ENCODE measurements at regions not wholly inside any gene's neighbourhood (a gene's known extent, or its start where the extent isn't known, plus 50 kb on each side); places are given as distances from the start of the nearest gene placed in this dataset.
A peak's percentile ranks its signal among the peaks of the same experiment; 100 is the strongest.

DNA sequence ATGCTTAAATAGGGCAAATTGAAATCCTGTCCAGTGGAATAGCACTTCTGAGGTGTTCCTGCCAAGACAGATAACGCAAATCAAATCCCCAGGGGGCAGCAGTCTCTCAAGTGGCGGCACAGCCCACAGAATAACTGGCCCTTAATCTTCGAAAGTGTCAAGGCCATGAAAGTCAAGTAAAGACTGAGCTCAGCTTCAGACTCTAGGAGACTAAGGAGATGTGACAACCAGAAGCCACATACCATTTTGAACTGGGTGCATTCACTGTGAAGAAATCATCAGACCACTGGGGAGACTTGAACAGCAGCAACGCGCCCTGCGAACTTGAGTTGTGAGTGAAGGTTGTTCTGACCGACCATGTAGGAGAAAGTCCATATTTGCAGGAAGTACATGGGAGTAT is 66.0 kb upstream of the ASAP2 start:
- ATAC-seq (no peak), DNase-seq (ENCODE audit: low spot score) (no peak)
- intact Hi-C loops (cut with DNase I), result loop anchor here (10.0 kb wide), 2 partner anchors 64 to 214 kb away; partner anchors contain the start of gene ASAP2

DNA sequence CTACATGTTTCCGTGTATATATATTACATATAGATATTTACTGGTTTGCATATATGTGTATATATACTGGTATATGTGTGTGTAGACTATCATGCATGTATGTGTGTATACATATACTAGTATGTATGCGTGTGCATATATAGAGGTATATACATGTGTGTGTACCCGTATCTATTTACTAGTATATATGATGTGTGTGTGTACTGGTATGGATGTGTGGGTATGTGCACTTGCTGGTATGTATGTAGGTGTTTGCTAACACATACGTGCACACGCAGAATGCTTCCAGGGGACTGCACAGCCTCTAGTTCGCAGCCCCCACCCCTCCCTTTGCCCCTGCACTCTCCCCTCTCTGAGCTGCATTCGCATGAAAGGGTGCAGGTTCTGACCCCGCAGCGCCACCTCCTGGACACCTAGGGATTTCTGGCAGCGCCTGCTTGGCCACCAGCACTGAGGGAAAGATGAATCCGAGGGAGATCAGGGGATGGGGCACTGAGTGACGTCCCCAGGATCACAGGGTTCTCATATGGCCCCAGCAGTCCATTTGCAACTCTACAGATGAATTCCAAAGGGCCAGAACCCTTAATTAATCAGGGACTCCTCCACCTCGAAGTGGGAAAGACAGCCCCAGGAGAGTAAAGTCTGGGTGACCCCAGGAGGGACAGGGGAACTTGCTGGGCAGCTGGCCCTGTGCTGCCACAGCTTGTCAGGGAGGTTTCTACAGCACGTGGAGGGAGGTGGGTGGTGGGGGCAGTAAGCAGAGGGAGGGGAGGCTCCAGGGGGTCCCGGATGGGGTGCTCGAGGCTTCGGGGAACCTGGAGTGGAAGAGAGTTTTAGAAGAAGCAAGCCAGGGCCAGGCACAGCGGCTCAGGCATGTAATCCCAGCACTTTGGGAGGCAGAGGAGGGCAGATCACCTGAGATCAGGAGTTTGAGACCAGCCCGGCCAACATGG is 66.8 kb upstream of the ASAP2 start:
- intact Hi-C loops (cut with DNase I), result loop anchor here (10.0 kb wide), 2 partner anchors 65 to 215 kb away; partner anchors contain the start of gene ASAP2
- peak; percentile 27 for ATAC-seq
- peak; percentile 89 for DNase-seq (ENCODE audit: low spot score)

DNA sequence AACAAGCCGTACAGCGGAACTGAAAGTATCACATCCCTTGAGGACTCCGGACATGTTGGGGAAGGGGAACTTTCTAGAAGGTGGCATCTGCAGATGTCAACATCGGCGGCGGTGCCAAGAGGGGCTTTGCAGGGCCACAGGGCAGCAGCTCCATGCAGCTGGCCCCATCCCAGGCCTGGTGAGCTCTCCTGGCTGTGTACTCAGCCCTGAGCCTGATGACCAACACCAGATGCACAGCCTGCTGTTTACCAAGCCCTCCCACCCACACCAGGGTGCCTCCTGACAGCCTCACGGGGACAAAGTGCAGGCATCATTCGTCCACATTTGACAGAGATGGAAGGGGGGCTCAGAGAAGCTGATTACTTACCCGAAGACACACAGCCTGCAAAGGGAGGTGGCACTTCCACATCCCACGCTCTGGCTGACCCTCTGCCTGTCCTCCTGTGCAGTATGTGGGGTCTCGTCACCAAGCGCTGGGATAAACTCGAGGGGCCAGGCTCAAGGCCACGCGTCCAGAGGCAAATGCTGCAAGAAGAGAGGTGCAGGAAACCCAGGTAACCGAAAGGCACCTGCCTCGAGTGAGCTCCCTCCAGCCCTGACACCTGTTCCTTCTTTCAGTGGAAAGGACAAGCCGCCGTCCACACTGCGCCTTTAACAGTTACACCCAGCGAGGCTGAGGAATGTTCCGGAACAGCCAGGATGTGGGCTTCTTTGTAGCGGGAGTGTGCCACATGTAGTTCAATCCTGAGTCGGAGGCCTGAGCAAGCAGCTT is 69.0 kb upstream of the ASAP2 start:
- no peak for ATAC-seq
- no peak for DNase-seq (ENCODE audit: low spot score)
- intact Hi-C loops (cut with DNase I), result no loop called here

DNA sequence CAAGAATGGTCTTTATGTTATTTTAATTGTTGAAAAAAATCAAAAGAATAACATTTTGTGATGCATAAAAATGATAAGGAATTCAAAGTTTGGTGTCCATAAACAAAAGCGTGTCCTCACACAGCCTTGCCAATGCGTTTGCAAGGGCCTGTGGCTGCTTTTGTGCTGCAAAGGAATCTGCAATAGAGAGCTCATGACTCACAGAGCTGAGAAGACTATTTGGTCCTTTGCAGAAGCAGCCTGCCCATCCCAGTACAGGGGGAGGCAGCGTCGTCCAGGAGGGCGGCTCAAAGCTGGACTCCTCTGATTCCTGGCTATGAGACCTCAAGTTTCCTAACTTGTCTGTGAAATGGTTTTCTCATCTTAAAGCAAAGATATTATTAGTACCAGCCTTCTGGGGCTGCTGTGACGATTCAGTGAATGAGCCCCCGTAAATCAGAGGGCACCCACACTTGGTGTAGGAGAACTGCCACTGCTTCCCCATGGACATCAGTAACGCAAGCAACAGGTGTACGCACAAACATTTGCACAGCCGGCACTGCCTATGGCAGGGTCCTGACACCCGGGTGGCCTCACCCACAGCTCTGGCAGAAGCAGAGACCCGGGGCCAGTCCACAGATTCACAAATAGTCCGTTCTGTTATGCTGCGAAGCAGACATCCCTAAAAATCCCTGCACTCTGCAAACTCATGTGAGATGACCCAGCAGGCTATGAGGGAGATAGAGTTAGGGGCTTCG is 70.6 kb upstream of the ASAP2 start:
- DNase-seq (ENCODE audit: low spot score) (no peak), ATAC-seq (no peak)
- intact Hi-C loops (cut with DNase I), result no loop called here

DNA sequence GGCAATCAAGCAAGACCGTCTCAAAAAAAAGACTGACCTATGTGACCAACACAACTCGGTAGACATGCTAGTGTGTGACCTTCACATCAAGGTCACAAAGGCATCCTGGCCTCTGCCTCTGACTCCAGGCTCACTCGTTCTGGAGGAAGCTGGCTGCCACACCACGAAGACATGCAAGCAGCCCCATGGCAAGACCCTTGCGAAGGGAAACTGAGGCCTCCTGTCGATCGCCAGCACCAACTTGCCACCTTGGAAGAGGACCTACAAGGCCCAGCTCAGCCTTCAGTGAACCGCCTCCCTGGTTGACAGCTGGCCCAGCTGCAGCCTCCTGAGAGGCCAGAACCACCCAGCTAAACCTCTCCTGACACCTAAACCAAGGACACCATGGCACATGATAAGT is 79.3 kb upstream of the ASAP2 start:
- ATAC-seq, result no peak
- intact Hi-C loops (cut with DNase I), result loop anchor here (10.0 kb wide), 1 partner anchor 263 kb away; no protein-coding TSS in a partner anchor
- DNase-seq (ENCODE audit: low spot score), result no peak

DNA sequence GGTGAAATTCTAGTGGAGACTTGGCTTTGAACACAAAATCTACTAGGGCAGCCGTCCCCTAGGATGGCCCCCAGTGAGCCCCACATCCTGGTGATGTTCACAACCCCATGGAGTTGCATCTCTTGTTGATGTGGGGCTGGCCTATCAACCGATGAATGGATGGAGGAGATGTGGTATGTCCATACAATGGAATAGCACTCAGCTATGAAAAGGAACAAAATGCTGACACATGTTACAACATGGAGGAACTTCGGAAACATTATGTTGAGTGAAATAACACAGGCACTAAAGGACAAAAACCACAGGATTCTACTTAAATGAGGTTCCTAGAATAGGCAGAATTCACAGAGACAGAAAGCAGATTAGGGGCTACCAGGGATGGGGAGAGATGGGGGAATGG is 80.1 kb upstream of the ASAP2 start:
- intact Hi-C loops (cut with DNase I), result loop anchor here (10.0 kb wide), 1 partner anchor 262 kb away; no protein-coding TSS in a partner anchor
- no peak for ATAC-seq
- no peak for DNase-seq (ENCODE audit: low spot score)

DNA sequence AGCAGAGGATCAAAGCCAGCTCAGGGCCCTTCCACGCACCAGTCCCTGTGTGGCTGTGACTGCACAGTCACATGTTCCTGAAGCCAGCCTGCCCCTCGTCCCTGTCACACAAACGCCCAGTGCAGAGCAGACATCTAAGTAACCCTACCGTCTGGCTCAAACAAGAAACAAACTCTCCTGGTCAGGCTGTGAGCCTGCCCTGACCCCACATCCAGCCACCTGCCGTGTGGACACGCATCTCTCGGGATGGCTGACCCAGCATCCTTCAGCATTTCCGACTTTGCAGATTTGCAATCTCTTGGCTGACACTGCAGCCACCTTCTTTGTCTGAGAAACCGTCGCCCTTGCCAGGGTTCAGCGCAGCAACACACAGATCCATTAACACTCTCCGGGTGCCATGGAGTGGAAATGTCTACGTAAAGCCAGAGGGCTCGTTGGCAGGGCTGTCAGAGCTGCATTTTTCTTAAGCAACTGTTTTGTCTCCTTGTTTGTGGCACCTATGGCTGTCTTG is 82.3 kb upstream of the ASAP2 start:
- ATAC-seq (no peak), DNase-seq (ENCODE audit: low spot score) (no peak)
- intact Hi-C loops (cut with DNase I), result loop anchor here (10.0 kb wide), 1 partner anchor 259 kb away; no protein-coding TSS in a partner anchor

DNA sequence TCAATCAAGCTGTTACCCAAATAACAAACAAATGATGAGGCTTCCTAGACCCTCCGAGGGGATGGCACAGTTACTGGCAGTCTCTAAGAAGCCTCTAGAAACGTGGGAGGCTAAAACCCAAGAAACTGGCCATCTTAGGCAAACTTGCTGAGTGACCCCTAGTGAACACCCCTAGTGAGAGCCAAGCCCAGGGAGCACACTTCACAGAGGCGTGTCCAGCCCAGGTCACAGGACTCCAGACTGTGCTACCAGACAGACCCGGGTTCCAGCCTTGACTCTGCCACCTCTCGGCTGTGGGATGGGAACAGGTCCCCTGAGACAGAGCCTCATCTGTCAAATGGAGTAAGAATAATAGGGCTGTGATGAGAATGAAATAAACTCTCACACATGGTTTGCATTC is 83.5 kb upstream of the ASAP2 start:
- no peak for DNase-seq (ENCODE audit: low spot score)
- no peak for ATAC-seq
- intact Hi-C loops (cut with DNase I), result loop anchor here (10.0 kb wide), 1 partner anchor 258 kb away; no protein-coding TSS in a partner anchor

DNA sequence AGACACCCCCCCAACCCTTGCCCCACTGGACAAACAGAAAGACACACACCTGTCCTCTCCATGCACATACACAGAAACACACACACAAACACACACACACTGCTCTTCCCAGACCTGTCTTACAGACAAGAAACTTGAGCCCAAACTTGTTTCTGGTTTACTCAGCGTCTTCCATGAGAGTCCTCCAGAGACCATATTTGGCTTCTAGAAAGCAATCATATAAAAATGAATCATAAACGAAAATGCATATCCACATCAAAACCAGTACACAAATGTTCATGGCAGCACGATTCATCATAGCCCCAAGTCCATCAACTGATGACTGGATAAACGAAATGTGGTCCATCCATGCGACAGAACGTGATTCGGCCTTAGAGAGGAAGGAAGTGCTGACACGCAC is 84.2 kb upstream of the ASAP2 start:
- DNase-seq (ENCODE audit: low spot score) (no peak), ATAC-seq (no peak)
- intact Hi-C loops (cut with DNase I), result loop anchor here (10.0 kb wide), 1 partner anchor 258 kb away; no protein-coding TSS in a partner anchor

DNA sequence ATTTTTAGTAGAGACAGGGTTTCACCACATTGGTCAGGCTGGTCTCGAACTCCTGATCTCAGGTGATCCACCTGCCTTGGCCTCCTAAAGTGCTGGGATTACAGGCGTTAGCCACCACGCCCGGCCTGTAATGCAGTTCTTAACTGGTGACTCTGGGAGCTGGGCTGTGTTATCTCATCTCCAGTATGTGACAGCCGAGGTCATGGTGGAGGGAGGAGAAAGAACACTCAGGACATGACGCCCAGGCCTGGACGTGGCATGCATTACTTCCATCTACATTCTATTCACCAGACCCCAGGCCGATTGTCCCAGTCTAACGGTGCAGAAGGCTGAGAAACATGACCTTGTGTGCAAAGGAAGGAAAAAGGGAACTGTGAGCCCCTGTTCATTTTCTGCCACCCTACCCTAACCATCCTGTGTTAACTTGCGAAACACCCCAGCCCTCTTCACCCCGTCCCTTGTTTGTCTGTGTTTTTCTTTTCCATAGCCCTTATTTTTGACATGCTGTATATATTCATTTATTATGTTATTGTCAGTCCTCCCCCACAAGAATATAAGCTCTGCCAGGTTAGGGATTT is 88.1 kb upstream of the ASAP2 start:
- DNase-seq (ENCODE audit: low spot score) (no peak), ATAC-seq (no peak)
- intact Hi-C loops (cut with DNase I), result no loop called here

DNA sequence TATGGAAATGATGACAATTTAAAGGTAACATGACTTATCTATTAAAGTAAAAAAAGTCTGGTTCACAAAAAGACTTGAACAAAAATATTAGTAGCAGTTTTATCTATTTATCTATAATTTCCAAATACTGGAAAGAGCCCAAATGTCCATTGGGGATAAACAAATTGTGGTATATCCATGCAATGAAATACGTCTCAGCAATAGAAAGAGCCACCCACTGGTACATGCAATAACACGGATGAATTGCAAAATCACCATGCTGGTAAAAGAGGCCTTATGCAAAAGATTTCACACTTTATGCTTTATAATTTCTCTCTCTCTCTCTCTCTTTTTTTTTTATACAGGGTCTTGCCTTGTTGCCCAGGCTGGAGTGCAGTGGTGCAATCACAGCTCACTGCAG is 91.4 kb upstream of the ASAP2 start:
- intact Hi-C loops (cut with DNase I), result no loop called here
- no peak for ATAC-seq
- DNase-seq (ENCODE audit: low spot score), result no peak

DNA sequence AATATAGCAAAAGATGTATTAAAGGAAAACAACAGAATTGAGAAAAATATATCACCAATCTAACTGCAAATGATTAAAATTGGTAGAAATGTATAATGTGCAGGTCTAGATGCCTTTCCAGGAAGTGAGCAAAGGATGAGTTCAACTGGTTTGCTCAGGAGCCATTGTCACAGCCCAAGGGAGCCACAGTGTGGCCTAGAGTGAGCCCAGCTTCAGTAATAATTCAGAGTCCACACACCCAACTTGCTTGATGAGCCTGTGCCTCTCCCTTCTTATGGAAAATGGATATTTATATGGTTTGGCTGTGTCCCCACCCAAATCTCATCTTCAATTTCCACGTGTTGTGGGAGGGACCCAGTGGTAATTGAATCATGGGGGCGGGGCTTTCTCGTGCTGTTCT is 92.2 kb upstream of the ASAP2 start:
- ATAC-seq (no peak), DNase-seq (ENCODE audit: low spot score) (no peak)
- intact Hi-C loops (cut with DNase I), result no loop called here

DNA sequence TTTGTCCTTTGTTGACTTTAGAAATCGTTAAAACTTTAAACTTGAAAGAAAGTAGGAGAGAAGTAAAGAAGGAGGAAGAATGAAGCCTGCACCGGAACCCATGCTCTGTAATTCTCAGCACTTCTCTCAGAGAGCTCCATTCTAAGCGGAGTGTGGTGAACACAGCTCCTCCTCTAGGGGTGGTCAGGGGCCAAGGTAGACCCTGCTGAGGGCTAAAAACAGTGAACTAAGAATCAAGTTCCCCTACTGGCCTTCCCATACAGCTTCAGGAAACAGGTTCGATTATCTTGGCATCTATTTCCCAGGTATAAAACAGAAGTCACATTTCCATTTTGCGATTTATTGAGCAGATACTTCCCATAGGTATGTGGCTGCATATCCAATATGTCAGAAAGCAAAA is 92.7 kb upstream of the ASAP2 start:
- ATAC-seq (no peak), DNase-seq (ENCODE audit: low spot score) (no peak)
- intact Hi-C loops (cut with DNase I), result no loop called here

DNA sequence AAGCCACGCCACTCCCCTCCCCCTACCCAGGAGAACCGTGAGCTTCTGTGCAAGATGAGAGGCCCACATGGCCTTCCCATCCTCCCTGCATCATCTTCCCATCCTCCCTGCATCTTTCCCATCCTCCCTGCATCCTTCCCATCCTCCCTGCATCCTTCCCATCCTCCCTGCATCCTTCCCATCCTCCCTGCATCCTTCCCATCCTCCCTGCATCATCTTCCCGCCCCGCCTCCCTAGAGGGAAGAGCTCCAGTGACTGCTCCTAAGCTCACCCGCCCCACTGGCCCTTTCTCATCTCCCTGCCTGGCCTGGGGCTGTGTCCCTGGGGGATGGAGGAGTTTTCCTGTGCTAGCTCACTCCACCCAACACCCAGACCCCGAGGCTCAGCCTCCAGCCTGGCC is 93.3 kb upstream of the ASAP2 start:
- DNase-seq (ENCODE audit: low spot score) (no peak), ATAC-seq (no peak)
- intact Hi-C loops (cut with DNase I), result no loop called here

DNA sequence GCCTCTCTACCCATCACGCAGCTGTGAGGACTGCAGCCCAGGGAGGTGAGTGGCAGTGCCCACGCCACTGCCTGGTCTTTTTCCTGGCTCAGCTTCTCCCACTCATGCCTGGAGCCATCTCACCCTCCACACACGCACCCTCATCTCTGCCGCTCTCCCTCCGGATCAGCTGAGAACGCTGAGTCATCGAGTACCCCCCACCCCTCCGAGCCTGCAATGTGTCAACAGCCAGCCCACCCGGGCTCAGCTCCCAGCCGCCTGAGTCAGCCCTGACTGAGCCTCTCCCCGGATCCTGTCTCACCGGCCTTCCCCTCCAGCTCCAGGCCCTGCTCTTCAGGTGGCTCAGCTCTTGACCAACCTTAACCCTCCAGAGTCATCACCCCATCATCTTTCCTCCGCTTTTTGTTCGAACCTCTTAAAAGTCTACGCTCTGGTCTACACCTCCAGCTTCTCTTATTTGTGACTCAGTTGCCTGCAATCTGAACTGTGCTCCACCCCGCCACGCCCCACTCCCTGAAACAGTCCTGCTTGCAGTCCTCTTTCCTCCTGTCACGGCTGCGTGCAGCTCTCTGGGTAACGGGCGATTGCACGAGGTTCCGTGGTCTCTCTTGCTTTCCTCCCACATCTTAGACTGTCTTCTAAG is 94.4 kb upstream of the ASAP2 start:
- intact Hi-C loops (cut with DNase I), result no loop called here
- ATAC-seq (peak; percentile 75), DNase-seq (ENCODE audit: low spot score) (no peak)

DNA sequence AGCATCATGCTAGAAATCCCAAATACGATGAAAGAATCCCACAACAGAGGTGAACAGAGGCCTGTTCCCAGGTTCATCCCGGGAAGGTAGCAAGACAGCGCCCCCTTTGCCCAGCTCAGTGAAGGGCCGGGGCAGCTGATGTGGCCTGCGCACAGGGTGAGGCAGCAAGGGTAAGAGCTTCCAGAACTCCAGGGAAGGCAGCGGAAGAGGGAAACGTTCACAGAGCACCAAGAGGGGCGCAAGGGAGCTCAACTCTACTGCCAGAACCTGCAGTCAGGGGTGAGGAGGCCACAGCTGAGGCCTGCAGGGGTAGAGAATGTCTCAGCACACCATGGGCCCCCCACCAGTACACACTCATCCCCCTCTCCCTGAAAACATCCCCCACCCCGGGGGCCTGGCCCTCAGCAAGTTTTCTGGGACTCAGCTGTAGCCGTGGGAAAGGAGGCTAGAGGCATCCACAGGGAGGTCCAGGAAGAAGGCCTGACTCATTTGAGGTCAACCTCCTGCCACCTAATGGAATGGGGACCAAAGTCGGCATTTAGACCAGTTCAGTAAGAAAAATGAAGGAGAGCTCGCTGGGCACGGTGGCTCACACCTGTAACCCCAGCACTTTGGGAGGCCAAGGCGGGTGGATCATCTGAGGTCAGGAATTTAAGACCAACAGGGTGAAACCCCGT is 95.6 kb upstream of the ASAP2 start:
- intact Hi-C loops (cut with DNase I), result no loop called here
- DNase-seq (ENCODE audit: low spot score), result no peak
- ATAC-seq, result no peak

DNA sequence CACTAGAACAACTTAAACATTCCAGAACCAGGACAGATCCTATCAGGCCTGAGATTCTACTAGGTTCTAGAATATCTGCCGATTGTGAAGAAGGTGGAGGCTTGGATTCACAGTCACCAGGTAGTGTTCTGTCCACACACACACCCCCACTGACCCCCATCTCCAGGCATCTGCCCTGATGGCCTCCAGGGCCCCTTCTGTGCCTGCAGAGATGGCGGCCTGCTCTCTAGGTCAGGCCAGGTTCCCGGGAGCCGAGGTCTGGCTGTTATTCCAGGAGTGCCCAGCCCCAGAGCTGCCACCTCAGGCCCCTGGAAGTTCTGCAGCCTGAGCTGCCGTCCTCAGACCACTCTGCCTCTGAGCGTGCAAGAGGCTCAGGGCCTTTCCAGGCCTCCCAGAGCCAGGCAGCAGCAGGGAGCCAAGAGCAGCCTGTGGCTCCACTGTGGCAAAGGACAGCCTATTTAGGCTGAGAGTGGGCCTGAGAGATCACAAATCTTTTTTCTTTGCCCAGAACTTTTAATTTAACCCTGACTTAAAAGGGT is 96.2 kb upstream of the ASAP2 start:
- intact Hi-C loops (cut with DNase I), result no loop called here
- no peak for ATAC-seq
- DNase-seq (ENCODE audit: low spot score), result no peak
